CD4-positive, CD25-positive, alpha-beta regulatory T cell (primary cell): ENCODE measurements at regions not wholly inside any gene's neighbourhood (a gene's known extent, or its start where the extent isn't known, plus 50 kb on each side); places are given as distances from the start of the nearest gene placed in this dataset.
"Not testable (repeated sequence)": the region's sequence is repeated elsewhere in the genome, so short reads cannot be mapped to it uniquely, and the experiment has no call there.

Experiments used
- ATAC-seq, 2 donors: fragments of 150-1000 bp; cut with Tn5 transposase; one replicate each; pipeline ENCODE4 v1.10.0; 2021; ENCODE audit warnings: low read depth in 2 of 2, moderate number of reproducible peaks in 2 of 2, moderate library complexity in 1 of 2
- DNase-seq, 3 donors: peaks; one replicate each; pipeline versions ENCODE4 v3.0.0 to v3.0.0-alpha.2; 2012 to 2022; ENCODE audit warnings: mixed read lengths in 1 of 3
- H3K27ac ChIP-seq: one replicate; pipeline ENCODE4 v1.7.0; 2013; ENCODE audit warnings: mild to moderate bottlenecking, low read length; ENCODE audit not compliant: insufficient read depth, poor library complexity, severe bottlenecking
- H3K27me3 ChIP-seq: one replicate; pipeline ENCODE4 v1.7.0; 2013; ENCODE audit warnings: low read length; ENCODE audit not compliant: control insufficient read depth, insufficient read depth
- H3K36me3 ChIP-seq: one replicate; pipeline ENCODE4 v1.7.0; 2013; ENCODE audit warnings: mild to moderate bottlenecking, low read length, moderate library complexity; ENCODE audit not compliant: control insufficient read depth, insufficient read depth
- H3K4me1 ChIP-seq: 2 replicates; pipeline ENCODE4 v1.7.0; 2013; ENCODE audit warnings: mild to moderate bottlenecking, low read length; ENCODE audit not compliant: insufficient read depth, control insufficient read depth, poor library complexity, severe bottlenecking
- H3K4me3 ChIP-seq: one replicate; pipeline ENCODE4 v1.7.0; 2013; ENCODE audit warnings: low read depth, mild to moderate bottlenecking, low read length, moderate library complexity
- H3K9me3 ChIP-seq, 2 experiments: 1 replicate in 1 of 2; 2 replicates in 1 of 2; pipeline ENCODE4 v1.7.0; 2013; ENCODE audit warnings: low read length in 2 of 2, mild to moderate bottlenecking in 1 of 2, moderate library complexity in 1 of 2; ENCODE audit not compliant: control insufficient read depth in 2 of 2
- H3K27ac Mint-ChIP-seq, 3 donors: one replicate each; pipeline ENCODE4 v1.8.0; 2020 to 2022; ENCODE audit warnings: mild to moderate bottlenecking in 3 of 3, mixed read lengths in 3 of 3, moderate library complexity in 2 of 3
- H3K27me3 Mint-ChIP-seq: one replicate; pipeline ENCODE4 v1.8.0; 2022; ENCODE audit warnings: mild to moderate bottlenecking, mixed read lengths
- H3K36me3 Mint-ChIP-seq: one replicate; pipeline ENCODE4 v1.8.0; 2020; ENCODE audit warnings: mixed read lengths
- H3K4me1 Mint-ChIP-seq, 4 donors: one replicate each; pipeline ENCODE4 v1.8.0; 2020 to 2022; ENCODE audit warnings: mixed read lengths in 4 of 4, mild to moderate bottlenecking in 1 of 4
- H3K4me3 Mint-ChIP-seq, 4 donors: one replicate each; pipeline ENCODE4 v1.8.0; 2020 to 2022; ENCODE audit warnings: mild to moderate bottlenecking in 4 of 4, mixed read lengths in 4 of 4, moderate library complexity in 3 of 4
- H3K9me3 Mint-ChIP-seq, 7 donors: one replicate each; pipeline ENCODE4 v1.8.0; 2020 to 2022; ENCODE audit warnings: mixed read lengths in 7 of 7, mild to moderate bottlenecking in 3 of 7, moderate library complexity in 2 of 7

- H3K27ac ChIP-seq, result no peak overlapping the region
- no peaks in the 10 kb centered on the region for H3K4me1 Mint-ChIP-seq
- H3K36me3 Mint-ChIP-seq, result no peaks in the 10 kb centered on the region
- no peak overlapping the region for H3K4me3 ChIP-seq
- no peaks in the 10 kb centered on the region for H3K27me3 ChIP-seq
- H3K9me3 ChIP-seq, result no peaks in the 10 kb centered on the region
- H3K4me3 Mint-ChIP-seq, result no peak overlapping the region
- no peaks in the 10 kb centered on the region for H3K4me1 ChIP-seq
- no peaks in the 10 kb centered on the region for H3K36me3 ChIP-seq
- no peaks in the 10 kb centered on the region for H3K27me3 Mint-ChIP-seq
- H3K9me3 Mint-ChIP-seq, result peaks cover 0 to 4% (median 0%) of the 10 kb centered on the region in 7 donors
- no peak for DNase-seq
- no peak for ATAC-seq
- H3K27ac Mint-ChIP-seq, result no peak overlapping the region
These were observed 402.4 kb upstream of the PROX1 start for GRCh38 chr1:213585402-213585801.

GRCh38 chr1:213585959-213586586, 401.7 kb upstream of the PROX1 start:
- Histone ChIP-seq H3K27ac (no peak overlapping the region), H3K4me1 (no peaks in the 10 kb centered on the region), H3K9me3 (no peaks in the 10 kb centered on the region), H3K36me3 (no peaks in the 10 kb centered on the region), H3K4me3 (no peak overlapping the region), H3K27me3 (no peaks in the 10 kb centered on the region)
- ATAC-seq (no peak), DNase-seq (no peak)
- H3K36me3 Mint-ChIP-seq, result no peaks in the 10 kb centered on the region
- H3K9me3 Mint-ChIP-seq, result peaks cover 0 to 4% (median 0%) of the 10 kb centered on the region in 7 donors
- no peak overlapping the region for H3K4me3 Mint-ChIP-seq
- no peaks in the 10 kb centered on the region for H3K4me1 Mint-ChIP-seq
- H3K27ac Mint-ChIP-seq, result no peak overlapping the region
- no peaks in the 10 kb centered on the region for H3K27me3 Mint-ChIP-seq

- no peaks in the 10 kb centered on the region for H3K4me1 Mint-ChIP-seq
- H3K27me3 Mint-ChIP-seq, result peaks cover 4% of the 10 kb centered on the region
- Histone ChIP-seq H3K4me3 (no peak overlapping the region), H3K27me3 (no peaks in the 10 kb centered on the region), H3K27ac (no peak overlapping the region), H3K9me3 (no peaks in the 10 kb centered on the region), H3K36me3 (no peaks in the 10 kb centered on the region), H3K4me1 (no peaks in the 10 kb centered on the region)
- no peaks in the 10 kb centered on the region for H3K36me3 Mint-ChIP-seq
- peaks cover 0 to 4% (median 0%) of the 10 kb centered on the region in 7 donors for H3K9me3 Mint-ChIP-seq
- no peak for ATAC-seq
- no peak for DNase-seq
- H3K4me3 Mint-ChIP-seq, result no peak overlapping the region
- no peak overlapping the region for H3K27ac Mint-ChIP-seq
These were observed 401.2 kb upstream of the PROX1 start for GRCh38 chr1:213586587-213586972.

GRCh38 chr1:213596729-213597128, 391.0 kb upstream of the PROX1 start:
- H3K4me3 ChIP-seq, result no peak overlapping the region
- no peaks in the 10 kb centered on the region for H3K36me3 Mint-ChIP-seq
- no peaks in the 10 kb centered on the region for H3K36me3 ChIP-seq
- no peaks in the 10 kb centered on the region for H3K4me1 ChIP-seq
- no peak overlapping the region for H3K27ac ChIP-seq
- DNase-seq (no peak), ATAC-seq (no peak)
- H3K4me1 Mint-ChIP-seq, result no peaks in the 10 kb centered on the region
- no peak overlapping the region for H3K4me3 Mint-ChIP-seq
- no peaks in the 10 kb centered on the region for H3K27me3 Mint-ChIP-seq
- H3K27ac Mint-ChIP-seq, result no peak overlapping the region
- no peaks in the 10 kb centered on the region for H3K27me3 ChIP-seq
- peaks cover 0 to 6% (median 3%) of the 10 kb centered on the region in 7 donors for H3K9me3 Mint-ChIP-seq
- H3K9me3 ChIP-seq, result no peaks in the 10 kb centered on the region

GRCh38 chr1:213598263-213598662, 389.5 kb upstream of the PROX1 start:
- H3K4me1 Mint-ChIP-seq, result no peaks in the 10 kb centered on the region
- Histone ChIP-seq H3K27ac (no peak overlapping the region), H3K4me3 (no peak overlapping the region), H3K36me3 (no peaks in the 10 kb centered on the region), H3K4me1 (no peaks in the 10 kb centered on the region), H3K9me3 (no peaks in the 10 kb centered on the region), H3K27me3 (no peaks in the 10 kb centered on the region)
- no peak overlapping the region for H3K4me3 Mint-ChIP-seq
- peaks cover 0 to 4% (median 2%) of the 10 kb centered on the region in 7 donors for H3K9me3 Mint-ChIP-seq
- H3K36me3 Mint-ChIP-seq, result no peaks in the 10 kb centered on the region
- H3K27me3 Mint-ChIP-seq, result no peaks in the 10 kb centered on the region
- DNase-seq, result no peak
- ATAC-seq, result no peak
- no peak overlapping the region for H3K27ac Mint-ChIP-seq

- Mint-ChIP-seq H3K9me3 (peaks cover 0 to 4% (median 0%) of the 10 kb centered on the region in 7 donors), H3K27me3 (no peaks in the 10 kb centered on the region), H3K4me1 (no peaks in the 10 kb centered on the region), H3K36me3 (no peaks in the 10 kb centered on the region), H3K27ac (no peak overlapping the region), H3K4me3 (no peak overlapping the region)
- Histone ChIP-seq H3K27me3 (no peaks in the 10 kb centered on the region), H3K4me3 (no peak overlapping the region), H3K36me3 (no peaks in the 10 kb centered on the region), H3K27ac (no peak overlapping the region), H3K9me3 (no peaks in the 10 kb centered on the region), H3K4me1 (no peaks in the 10 kb centered on the region)
- DNase-seq (no peak), ATAC-seq (no peak)
These were observed 386.9 kb upstream of the PROX1 start for GRCh38 chr1:213600879-213601278.

- H3K27ac Mint-ChIP-seq, H3K4me3 Mint-ChIP-seq, DNase-seq, H3K4me1 ChIP-seq, H3K4me3 ChIP-seq, H3K27me3 ChIP-seq, ATAC-seq, H3K27ac ChIP-seq, H3K36me3 Mint-ChIP-seq, H3K36me3 ChIP-seq, H3K9me3 Mint-ChIP-seq, H3K4me1 Mint-ChIP-seq, H3K9me3 ChIP-seq, H3K27me3 Mint-ChIP-seq: not testable (repeated sequence)
These were observed 386.1 kb upstream of the PROX1 start for GRCh38 chr1:213601705-213602104.

- no peak overlapping the region for H3K4me3 Mint-ChIP-seq
- no peak for DNase-seq
- Histone ChIP-seq H3K27me3 (no peaks in the 10 kb centered on the region), H3K9me3 (no peaks in the 10 kb centered on the region), H3K27ac (no peak overlapping the region), H3K36me3 (no peaks in the 10 kb centered on the region), H3K4me3 (no peak overlapping the region), H3K4me1 (no peaks in the 10 kb centered on the region)
- no peaks in the 10 kb centered on the region for H3K36me3 Mint-ChIP-seq
- H3K4me1 Mint-ChIP-seq, result no peaks in the 10 kb centered on the region
- ATAC-seq, result no peak
- H3K27ac Mint-ChIP-seq, result no peak overlapping the region
- no peaks in the 10 kb centered on the region for H3K27me3 Mint-ChIP-seq
- peaks cover 0 to 3% (median 0%) of the 10 kb centered on the region in 7 donors for H3K9me3 Mint-ChIP-seq
These were observed 384.8 kb upstream of the PROX1 start for GRCh38 chr1:213602796-213603486.
